SK-N-SH (cell line): ENCODE measurements at regions not wholly inside any gene's neighbourhood (a gene's known extent, or its start where the extent isn't known, plus 50 kb on each side); places are given as distances from the start of the nearest gene placed in this dataset.

Experiments
- CTCF ChIA-PET: fragments of 300-600, 350-600 bp; formaldehyde crosslinking; extraction: SDS; loops from one replicate; lab custom pipeline; 2021; lab: Yijun Ruan, JAX
- POLR2A ChIA-PET: fragments of 350-600 bp; sonication (Branson Sonifier 250); formaldehyde crosslinking; extraction: SDS; loops from one replicate; lab custom pipeline; 2020; ENCODE audit warnings: antibody characterized with exemption, inconsistent platforms; lab: Yijun Ruan, JAX
- DNase-seq: peaks from one replicate; pipeline ENCODE4 v3.0.0; 2012
- H2AFZ ChIP-seq: fragments of 200-600 bp; sonication (generic); 2 replicates; pipeline ENCODE4 v1.8.1; 2016; ENCODE audit warnings: antibody characterized with exemption, mild to moderate bottlenecking, low read depth
- H3F3A ChIP-seq: fragments of 200-600 bp; sonication (generic); replicated peaks from 2 replicates; pipeline ENCODE3; 2016; ENCODE audit warnings: antibody characterized with exemption, mild to moderate bottlenecking; ENCODE audit not compliant: insufficient read depth
- H3K27ac ChIP-seq, 2 experiments: fragments of 200-500 bp in 1 of 2; fragments of 200-600 bp in 1 of 2; sonication (Bioruptor generic) in 1 of 2; sonication (generic), shearing (Covaris generic) in 1 of 2; 2 replicates each; pipeline versions ENCODE4 v1.5.1 to v1.6.1; 2014 to 2016; ENCODE audit warnings: low read depth in 2 of 2, inconsistent platforms in 1 of 2, low read length in 1 of 2, mild to moderate bottlenecking in 1 of 2, mixed read lengths in 1 of 2
- H3K27me3 ChIP-seq: fragments of 200-600 bp; sonication (generic), shearing (Covaris generic); 2 replicates; pipeline ENCODE4 v1.6.1; 2016; ENCODE audit warnings: mixed run types; ENCODE audit not compliant: insufficient read depth
- H3K36me3 ChIP-seq, 2 experiments: fragments of 200-500 bp in 1 of 2; fragments of 200-600 bp in 1 of 2; sonication (Bioruptor generic) in 1 of 2; sonication (generic) in 1 of 2; replicated peaks in 1 of 2; 2 replicates each; pipeline versions ENCODE3 to v1.5.1; 2014 to 2016; ENCODE audit warnings: low read length in 1 of 2, mild to moderate bottlenecking in 1 of 2; ENCODE audit not compliant: insufficient read depth in 2 of 2, control insufficient read depth in 1 of 2
- H3K4me1 ChIP-seq, 2 experiments: fragments of 200-500 bp in 1 of 2; fragments of 200-600 bp in 1 of 2; sonication (Bioruptor generic) in 1 of 2; sonication (generic), shearing (Covaris generic) in 1 of 2; 2 replicates each; pipeline versions ENCODE4 v1.5.1 to v1.6.1; 2014 to 2016; ENCODE audit warnings: low read depth in 1 of 2, low read length in 1 of 2, mixed run types in 1 of 2; ENCODE audit not compliant: insufficient read depth in 2 of 2, control insufficient read depth in 1 of 2
- H3K4me2 ChIP-seq: fragments of 200-600 bp; sonication (generic), shearing (Covaris generic); 2 replicates; pipeline ENCODE4 v1.6.1; 2017; ENCODE audit warnings: mixed run types
- H3K4me3 ChIP-seq, 2 experiments: fragments of 200-500 bp in 1 of 2; fragments of 200-600 bp in 1 of 2; sonication (Bioruptor generic) in 1 of 2; sonication (generic), shearing (Covaris generic) in 1 of 2; 2 replicates each; pipeline versions ENCODE4 v1.5.1 to v1.8.1; 2014 to 2016; ENCODE audit warnings: low read depth in 2 of 2, inconsistent platforms in 1 of 2, low read length in 1 of 2, mild to moderate bottlenecking in 1 of 2, mixed read lengths in 1 of 2, moderate library complexity in 1 of 2
- H3K79me2 ChIP-seq: fragments of 200-600 bp; sonication (generic); 2 replicates; pipeline ENCODE4 v1.8.1; 2017; ENCODE audit warnings: mild to moderate bottlenecking; ENCODE audit not compliant: insufficient read depth
- H3K9ac ChIP-seq: fragments of 200-600 bp; sonication (generic); 2 replicates; pipeline ENCODE4 v1.6.1; 2017; ENCODE audit warnings: mixed run types
- H3K9me2 ChIP-seq: fragments of 200-600 bp; sonication (generic); 2 replicates; pipeline ENCODE4 v1.6.1; 2017; ENCODE audit warnings: mixed run types
- H3K9me3 ChIP-seq: fragments of 200-600 bp; sonication (generic); 2 replicates; pipeline ENCODE4 v1.6.1; 2017; ENCODE audit warnings: mixed run types, mild to moderate bottlenecking, moderate library complexity
- H4K20me1 ChIP-seq: fragments of 200-600 bp; sonication (generic); 2 replicates; pipeline ENCODE4 v1.6.1; 2017; ENCODE audit warnings: mild to moderate bottlenecking, mixed run types; ENCODE audit not compliant: insufficient read depth
- EZH2phosphoT487 ChIP-seq: fragments of 200-600 bp; sonication (generic); IDR thresholded peaks from 2 replicates; pipeline ENCODE4 v1.6.1; 2017; ENCODE audit warnings: low read depth, mixed run types, mild to moderate bottlenecking, antibody characterized with exemption, moderate library complexity, borderline replicate concordance
- FOXM1 ChIP-seq: IDR thresholded peaks from 2 replicates; pipeline ENCODE4 v1.4.0; 2012; ENCODE audit warnings: low read depth, mild to moderate bottlenecking
- GABPA ChIP-seq: IDR thresholded peaks from 2 replicates; pipeline ENCODE4 v1.4.0; 2012; ENCODE audit warnings: low read depth, mild to moderate bottlenecking
- MEF2A ChIP-seq: IDR thresholded peaks from 2 replicates; pipeline ENCODE4 v1.4.0; 2012; ENCODE audit warnings: low read depth, borderline replicate concordance
- NFIC ChIP-seq: IDR thresholded peaks from 2 replicates; pipeline ENCODE4 v1.4.0; 2012; ENCODE audit warnings: borderline replicate concordance
- NRF1 ChIP-seq: IDR thresholded peaks from 2 replicates; pipeline ENCODE4 v1.6.1; 2012; ENCODE audit warnings: low read depth, mild to moderate bottlenecking, low read length
- POLR2AphosphoS5 ChIP-seq: IDR thresholded peaks from 2 replicates; pipeline ENCODE4 v1.6.1; 2012; ENCODE audit warnings: low read depth, low read length
- TAF1 ChIP-seq: IDR thresholded peaks from 2 replicates; pipeline ENCODE4 v1.6.1; 2012; ENCODE audit warnings: low read depth, mild to moderate bottlenecking, low read length, moderate library complexity, borderline replicate concordance
- TCF12 ChIP-seq: IDR thresholded peaks from 2 replicates; pipeline ENCODE4 v1.4.0; 2012
- TEAD4 ChIP-seq: IDR thresholded peaks from 2 replicates; pipeline ENCODE4 v1.4.0; 2012; ENCODE audit warnings: mild to moderate bottlenecking, borderline replicate concordance; ENCODE audit not compliant: insufficient read depth
- WGBS: methylation state at CpG from one replicate; pipeline ENCODE4 v1.1.6; 2017; ENCODE audit warnings: low lambda C conversion rate; 5-methylcytosine and 5-hydroxymethylcytosine counted together
- TF ChIP-seq, protein P1 (sequence below): fragments of 150-350 bp; IDR thresholded peaks from 2 replicates; pipeline ENCODE4 v1.6.1; 2017; ENCODE audit warnings: antibody characterized with exemption, low read length, low read depth, borderline replicate concordance
- TF ChIP-seq, protein P2 (sequence below): IDR thresholded peaks from 2 replicates; pipeline ENCODE4; 2012
- TF ChIP-seq, protein P3 (sequence below): IDR thresholded peaks from 2 replicates; pipeline ENCODE4 v1.4.0; 2012; ENCODE audit warnings: low read depth
- TF ChIP-seq, protein P4 (sequence below): IDR thresholded peaks from 2 replicates; pipeline ENCODE4 v1.4.0; 2012; ENCODE audit warnings: low read depth, borderline replicate concordance
- TF ChIP-seq, protein P5 (sequence below): fragments of 200-600 bp; sonication (generic); IDR thresholded peaks from 2 replicates; pipeline ENCODE4 v1.6.1; 2017; ENCODE audit warnings: antibody characterized with exemption, mild to moderate bottlenecking, moderate library complexity

DNA sequence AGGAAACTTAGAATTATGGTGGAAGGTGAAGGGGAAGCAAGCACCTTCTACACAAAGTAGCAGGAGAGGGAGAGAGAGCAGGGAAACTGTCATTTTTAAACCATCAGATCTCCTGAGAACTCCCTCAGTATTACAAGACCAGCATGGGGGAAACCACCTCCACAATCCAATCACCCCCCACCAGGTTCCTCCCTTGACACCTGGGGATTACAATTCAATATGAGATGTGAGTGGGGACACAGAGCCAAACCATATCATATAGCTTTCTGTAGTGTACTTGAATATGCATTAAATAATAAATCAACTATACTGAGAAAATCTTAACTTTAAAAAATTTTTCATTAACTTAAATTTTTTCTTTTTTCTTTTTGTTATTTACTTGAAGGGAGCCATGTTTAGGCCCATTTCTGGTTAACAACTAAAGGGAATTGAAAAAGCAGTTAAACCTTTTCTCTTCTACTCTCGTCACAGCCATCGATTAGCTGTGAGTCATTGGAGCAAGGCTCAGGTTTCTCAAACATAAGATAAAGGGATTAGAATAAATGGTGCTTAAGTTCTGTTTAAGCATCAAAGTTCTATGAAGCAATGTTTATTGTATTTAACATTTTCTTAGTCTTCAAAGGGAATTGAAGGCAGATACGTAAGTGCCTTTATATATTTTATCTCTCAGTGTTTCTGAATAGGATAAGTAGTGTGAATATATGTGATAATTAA is 72.2 kb upstream of the DPT start:
- ChIA-PET POLR2A (no interaction called here), CTCF (no interaction called here)
- DNase-seq: no peak
- H3K36me3 ChIP-seq: no peaks in the 10 kb centered on the region
- no peak overlapping the region for H3K27ac ChIP-seq
- H3K9me2 ChIP-seq: no peaks in the 10 kb centered on the region
- 48% methylated on average over 3 of the region's 3 CpGs for whole genome bisulfite sequencing
- no peak for TF ChIP-seq POLR2AphosphoS5
- TF ChIP-seq, protein P1, sequence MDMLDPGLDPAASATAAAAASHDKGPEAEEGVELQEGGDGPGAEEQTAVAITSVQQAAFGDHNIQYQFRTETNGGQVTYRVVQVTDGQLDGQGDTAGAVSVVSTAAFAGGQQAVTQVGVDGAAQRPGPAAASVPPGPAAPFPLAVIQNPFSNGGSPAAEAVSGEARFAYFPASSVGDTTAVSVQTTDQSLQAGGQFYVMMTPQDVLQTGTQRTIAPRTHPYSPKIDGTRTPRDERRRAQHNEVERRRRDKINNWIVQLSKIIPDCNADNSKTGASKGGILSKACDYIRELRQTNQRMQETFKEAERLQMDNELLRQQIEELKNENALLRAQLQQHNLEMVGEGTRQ: no peak
- no peak for TF ChIP-seq NFIC
- no peak for TF ChIP-seq TEAD4
- TF ChIP-seq, protein P2, sequence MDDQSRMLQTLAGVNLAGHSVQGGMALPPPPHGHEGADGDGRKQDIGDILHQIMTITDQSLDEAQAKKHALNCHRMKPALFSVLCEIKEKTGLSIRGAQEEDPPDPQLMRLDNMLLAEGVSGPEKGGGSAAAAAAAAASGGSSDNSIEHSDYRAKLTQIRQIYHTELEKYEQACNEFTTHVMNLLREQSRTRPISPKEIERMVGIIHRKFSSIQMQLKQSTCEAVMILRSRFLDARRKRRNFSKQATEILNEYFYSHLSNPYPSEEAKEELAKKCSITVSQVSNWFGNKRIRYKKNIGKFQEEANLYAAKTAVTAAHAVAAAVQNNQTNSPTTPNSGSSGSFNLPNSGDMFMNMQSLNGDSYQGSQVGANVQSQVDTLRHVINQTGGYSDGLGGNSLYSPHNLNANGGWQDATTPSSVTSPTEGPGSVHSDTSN: no peak
- no peak for TF ChIP-seq NRF1
- no peak for TF ChIP-seq FOXM1
- no peak for TF ChIP-seq EZH2phosphoT487
- TF ChIP-seq, protein P3, sequence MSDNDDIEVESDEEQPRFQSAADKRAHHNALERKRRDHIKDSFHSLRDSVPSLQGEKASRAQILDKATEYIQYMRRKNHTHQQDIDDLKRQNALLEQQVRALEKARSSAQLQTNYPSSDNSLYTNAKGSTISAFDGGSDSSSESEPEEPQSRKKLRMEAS: no peak
- TF ChIP-seq TCF12: no peak
- TF ChIP-seq, protein P4, sequence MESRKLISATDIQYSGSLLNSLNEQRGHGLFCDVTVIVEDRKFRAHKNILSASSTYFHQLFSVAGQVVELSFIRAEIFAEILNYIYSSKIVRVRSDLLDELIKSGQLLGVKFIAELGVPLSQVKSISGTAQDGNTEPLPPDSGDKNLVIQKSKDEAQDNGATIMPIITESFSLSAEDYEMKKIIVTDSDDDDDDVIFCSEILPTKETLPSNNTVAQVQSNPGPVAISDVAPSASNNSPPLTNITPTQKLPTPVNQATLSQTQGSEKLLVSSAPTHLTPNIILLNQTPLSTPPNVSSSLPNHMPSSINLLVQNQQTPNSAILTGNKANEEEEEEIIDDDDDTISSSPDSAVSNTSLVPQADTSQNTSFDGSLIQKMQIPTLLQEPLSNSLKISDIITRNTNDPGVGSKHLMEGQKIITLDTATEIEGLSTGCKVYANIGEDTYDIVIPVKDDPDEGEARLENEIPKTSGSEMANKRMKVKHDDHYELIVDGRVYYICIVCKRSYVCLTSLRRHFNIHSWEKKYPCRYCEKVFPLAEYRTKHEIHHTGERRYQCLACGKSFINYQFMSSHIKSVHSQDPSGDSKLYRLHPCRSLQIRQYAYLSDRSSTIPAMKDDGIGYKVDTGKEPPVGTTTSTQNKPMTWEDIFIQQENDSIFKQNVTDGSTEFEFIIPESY: no peak
- TF ChIP-seq TAF1: no peak
- no peak for TF ChIP-seq GABPA
- no peak for TF ChIP-seq MEF2A
- TF ChIP-seq, protein P5, sequence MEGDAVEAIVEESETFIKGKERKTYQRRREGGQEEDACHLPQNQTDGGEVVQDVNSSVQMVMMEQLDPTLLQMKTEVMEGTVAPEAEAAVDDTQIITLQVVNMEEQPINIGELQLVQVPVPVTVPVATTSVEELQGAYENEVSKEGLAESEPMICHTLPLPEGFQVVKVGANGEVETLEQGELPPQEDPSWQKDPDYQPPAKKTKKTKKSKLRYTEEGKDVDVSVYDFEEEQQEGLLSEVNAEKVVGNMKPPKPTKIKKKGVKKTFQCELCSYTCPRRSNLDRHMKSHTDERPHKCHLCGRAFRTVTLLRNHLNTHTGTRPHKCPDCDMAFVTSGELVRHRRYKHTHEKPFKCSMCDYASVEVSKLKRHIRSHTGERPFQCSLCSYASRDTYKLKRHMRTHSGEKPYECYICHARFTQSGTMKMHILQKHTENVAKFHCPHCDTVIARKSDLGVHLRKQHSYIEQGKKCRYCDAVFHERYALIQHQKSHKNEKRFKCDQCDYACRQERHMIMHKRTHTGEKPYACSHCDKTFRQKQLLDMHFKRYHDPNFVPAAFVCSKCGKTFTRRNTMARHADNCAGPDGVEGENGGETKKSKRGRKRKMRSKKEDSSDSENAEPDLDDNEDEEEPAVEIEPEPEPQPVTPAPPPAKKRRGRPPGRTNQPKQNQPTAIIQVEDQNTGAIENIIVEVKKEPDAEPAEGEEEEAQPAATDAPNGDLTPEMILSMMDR: no peak
- peaks cover 0 to 4% of the 10 kb centered on the region in 2 experiments; a peak in 1 of 4 replicates for H3K4me1 ChIP-seq
- no peaks in the 10 kb centered on the region for H4K20me1 ChIP-seq
- H3K4me3 ChIP-seq: no peak overlapping the region
- no peaks in the 10 kb centered on the region for H3F3A ChIP-seq
- no peak overlapping the region for H3K9ac ChIP-seq
- H3K9me3 ChIP-seq: no peaks in the 10 kb centered on the region
- H2AFZ ChIP-seq: no peak overlapping the region
- no peak overlapping the region for H3K4me2 ChIP-seq
- H3K27me3 ChIP-seq: no peaks in the 10 kb centered on the region
- H3K79me2 ChIP-seq: no peaks in the 10 kb centered on the region
